ENCODE measurements at regions not wholly inside any gene's neighbourhood (a gene's known extent, or its start where the extent isn't known, plus 50 kb on each side); places are given as distances from the start of the nearest gene placed in this dataset.

DNA sequence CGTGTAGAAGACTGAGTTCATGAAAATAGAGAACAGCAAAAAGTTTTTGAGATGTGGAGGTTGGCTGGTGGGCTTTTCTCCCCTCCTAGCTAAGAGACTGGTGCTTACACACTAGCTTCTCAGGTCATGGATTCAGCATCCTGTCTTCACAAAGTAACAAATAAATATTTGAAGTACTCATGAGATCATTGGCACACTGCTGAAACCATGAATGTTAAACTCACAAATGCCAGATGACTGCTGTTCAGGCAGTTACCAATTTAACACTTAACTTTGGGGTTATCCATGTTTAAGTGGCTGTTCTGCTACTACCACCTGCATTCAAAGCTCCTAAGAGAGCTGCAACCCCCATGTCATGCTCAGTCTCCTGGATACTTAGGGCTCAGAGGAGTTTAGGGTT lies 119.0 kb upstream of the BET1 start:
- TF ChIP-seq ZNF600 (tag by site-specific recombination; IDR thresholded peaks at IDR 0.05) (no peak), ZNF248 (tag by site-specific recombination; IDR thresholded peaks at IDR 0.05) (no peak), ZNF292 (tag by site-specific recombination; IDR thresholded peaks at IDR 0.05; ENCODE audit: borderline replicate concordance, low read depth) (no peak), ATF2 (tag by site-specific recombination; IDR thresholded peaks at IDR 0.05; ENCODE audit: low read depth) (no peak), ZFP69B (tag by site-specific recombination; IDR thresholded peaks at IDR 0.05) (no peak), ZNF623 (tag by site-specific recombination; IDR thresholded peaks at IDR 0.05) (no peak), ZNF510 (tag by site-specific recombination; IDR thresholded peaks at IDR 0.05; ENCODE audit: insufficient replicate concordance) (no peak), ZNF670 (tag by site-specific recombination; IDR thresholded peaks at IDR 0.05; ENCODE audit: low read depth) (no peak), ZNF707 (tag by site-specific recombination; IDR thresholded peaks at IDR 0.05) (no peak), YY1 (tag by site-specific recombination; IDR thresholded peaks at IDR 0.05) (no peak), ZNF561 (tag by site-specific recombination; IDR thresholded peaks at IDR 0.05; ENCODE audit: borderline replicate concordance) (no peak)
- Histone ChIP-seq H3K4me3 (ENCODE audit: low read depth, low read length) (no peak overlapping the region), H3K36me3 (ENCODE audit: control insufficient read depth in 2 of 2, insufficient read depth in 1 of 2, low read length in 2 of 2) (no peaks in the 10 kb centered on the region), H3K4me1 (ENCODE audit: control insufficient read depth, insufficient read depth, low read length) (no peaks in the 10 kb centered on the region), H3K9me3 (ENCODE audit: control insufficient read depth, insufficient read depth, low read depth, low read length) (no peaks in the 10 kb centered on the region), H3K27ac (ENCODE audit: extremely low read depth, low read depth, low read length) (no peak overlapping the region)
- POLR2A ChIA-PET, result no interaction called here
- CTCF ChIA-PET, result interaction anchor here (0.7 to 1.0 kb wide), 2 partner anchors 13 to 33 kb away, joined by 3 read pairs; no protein-coding TSS in a partner anchor

- H3K4me3 ChIP-seq (ENCODE audit: low read depth, low read length), result no peak overlapping the region
- H3K9me3 ChIP-seq (ENCODE audit: control insufficient read depth, insufficient read depth, low read depth, low read length), result no peaks in the 10 kb centered on the region
- H3K27ac ChIP-seq (ENCODE audit: extremely low read depth, low read depth, low read length), result no peak overlapping the region
- ChIA-PET CTCF (interaction anchor here (0.6 kb wide), 1 partner anchor 328 kb away, joined by 3 read pairs; no protein-coding TSS in a partner anchor), POLR2A (no interaction called here)
- no peaks in the 10 kb centered on the region for H3K36me3 ChIP-seq (ENCODE audit: control insufficient read depth in 2 of 2, insufficient read depth in 1 of 2, low read length in 2 of 2)
- no peaks in the 10 kb centered on the region for H3K4me1 ChIP-seq (ENCODE audit: control insufficient read depth, insufficient read depth, low read length)
- TF ChIP-seq PRDM4 (tag by site-specific recombination; IDR thresholded peaks at IDR 0.05) (no peak), ZNF133 (tag by site-specific recombination; IDR thresholded peaks at IDR 0.05) (no peak), SALL2 (tag by site-specific recombination; IDR thresholded peaks at IDR 0.05; ENCODE audit: borderline replicate concordance) (no peak), ZNF776 (tag by site-specific recombination; IDR thresholded peaks at IDR 0.05; ENCODE audit: borderline replicate concordance) (no peak), ZNF214 (tag by site-specific recombination; IDR thresholded peaks at IDR 0.05; ENCODE audit: borderline replicate concordance) (no peak), EGR2 (tag by site-specific recombination; IDR thresholded peaks at IDR 0.05; ENCODE audit: low read depth) (no peak), ZNF529 (tag by site-specific recombination; IDR thresholded peaks at IDR 0.05; ENCODE audit: insufficient replicate concordance) (no peak), ZNF670 (tag by site-specific recombination; IDR thresholded peaks at IDR 0.05; ENCODE audit: low read depth) (no peak), ZFP69B (tag by site-specific recombination; IDR thresholded peaks at IDR 0.05) (no peak), ZNF184 (tag by site-specific recombination; IDR thresholded peaks at IDR 0.05) (no peak), ZNF292 (tag by site-specific recombination; IDR thresholded peaks at IDR 0.05; ENCODE audit: borderline replicate concordance, low read depth) (no peak), ZNF311 (tag by site-specific recombination; IDR thresholded peaks at IDR 0.05; ENCODE audit: borderline replicate concordance) (no peak), SP2 (tag by site-specific recombination; IDR thresholded peaks at IDR 0.05) (no peak), ZBTB1 (tag by site-specific recombination; IDR thresholded peaks at IDR 0.05) (no peak)
- TF ChIP-seq, protein P1, sequence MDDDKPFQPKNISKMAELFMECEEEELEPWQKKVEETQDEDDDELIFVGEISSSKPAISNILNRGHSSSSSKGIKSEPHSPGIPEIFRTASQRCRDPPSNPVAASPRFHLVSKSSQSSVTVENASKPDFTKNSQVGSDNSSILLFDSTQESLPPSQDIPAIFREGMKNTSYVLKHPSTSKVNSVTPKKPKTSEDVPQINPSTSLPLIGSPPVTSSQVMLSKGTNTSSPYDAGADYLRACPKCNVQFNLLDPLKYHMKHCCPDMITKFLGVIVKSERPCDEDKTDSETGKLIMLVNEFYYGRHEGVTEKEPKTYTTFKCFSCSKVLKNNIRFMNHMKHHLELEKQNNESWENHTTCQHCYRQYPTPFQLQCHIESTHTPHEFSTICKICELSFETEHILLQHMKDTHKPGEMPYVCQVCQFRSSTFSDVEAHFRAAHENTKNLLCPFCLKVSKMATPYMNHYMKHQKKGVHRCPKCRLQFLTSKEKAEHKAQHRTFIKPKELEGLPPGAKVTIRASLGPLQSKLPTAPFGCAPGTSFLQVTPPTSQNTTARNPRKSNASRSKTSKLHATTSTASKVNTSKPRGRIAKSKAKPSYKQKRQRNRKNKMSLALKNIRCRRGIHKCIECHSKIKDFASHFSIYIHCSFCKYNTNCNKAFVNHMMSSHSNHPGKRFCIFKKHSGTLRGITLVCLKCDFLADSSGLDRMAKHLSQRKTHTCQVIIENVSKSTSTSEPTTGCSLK (tag by site-specific recombination; IDR thresholded peaks at IDR 0.05), result no peak
Observed at GRCh38 chr7:94127026-94127425, 122.9 kb upstream of the BET1 start.
